ENCODE measurements at regions not wholly inside any gene's neighbourhood (a gene's known extent, or its start where the extent isn't known, plus 50 kb on each side); places are given as distances from the start of the nearest gene placed in this dataset.

DNA sequence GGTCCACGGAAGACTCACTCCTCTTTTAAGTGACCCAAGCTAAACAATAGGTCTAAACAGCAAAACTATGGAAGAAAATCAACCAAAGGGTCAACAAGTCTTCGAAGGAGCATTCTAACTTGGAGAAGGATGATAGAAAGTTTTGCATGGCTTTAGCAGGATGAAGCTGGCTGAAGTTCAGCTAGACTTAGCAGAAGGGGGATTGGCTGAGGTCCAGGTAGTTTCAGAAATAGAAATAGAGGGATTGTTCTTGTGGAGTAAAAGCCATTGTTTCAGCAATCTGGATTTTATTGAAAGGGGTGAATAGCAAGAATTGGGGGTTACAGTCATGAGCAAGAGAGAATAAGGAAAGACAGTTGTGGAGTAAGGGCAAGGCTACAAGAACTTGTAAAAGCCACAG lies 84.7 kb upstream of the TSPAN8 start:
- H3K4me3 ChIP-seq (replicated peaks in 1 of 2; ENCODE audit: low read depth in 1 of 2, low read length in 2 of 2): no peak overlapping the region
- no peak overlapping the region for H3K9ac ChIP-seq (ENCODE audit: low read length)
- BruUV-seq (replicated peaks): no TSS peak
- H3K4me2 ChIP-seq (ENCODE audit: low read length): no peak overlapping the region
- H3K4me1 ChIP-seq (ENCODE audit: control insufficient read depth in 1 of 2, insufficient read depth in 2 of 2, low read length in 2 of 2): no peaks in the 10 kb centered on the region
- no peaks in the 10 kb centered on the region for H4K20me1 ChIP-seq (ENCODE audit: insufficient read depth)
- H3K27ac ChIP-seq (ENCODE audit: low read depth, low read length): no peak overlapping the region
- RAD21 ChIA-PET (ENCODE audit: low non-redundant PET in 1 of 2, low total read pairs in 2 of 2, uncharacterized antibody in 2 of 2, unreplicated experiment in 2 of 2): no interaction called here
- no peak overlapping the region for H2AFZ ChIP-seq (ENCODE audit: low read depth, low read length, poor library complexity, severe bottlenecking)
- 0 out of 2 replicates have a peak, but pooled peaks cover 4% of the 10 kb centered on the region for H3K9me2 ChIP-seq (ENCODE audit: insufficient read depth)
- H3K9me3 ChIP-seq (ENCODE audit: control insufficient read depth in 1 of 2, insufficient read depth in 1 of 2, low read depth in 1 of 2, low read length in 2 of 2): no peaks in the 10 kb centered on the region
- H3K27me3 ChIP-seq (ENCODE audit: insufficient read depth, low read length): no peaks in the 10 kb centered on the region
- H3K36me3 ChIP-seq (ENCODE audit: control insufficient read depth in 1 of 2, insufficient read depth in 2 of 2, low read length in 2 of 2): no peaks in the 10 kb centered on the region
- CTCF ChIA-PET: no interaction called here
- POLR2A ChIA-PET: no interaction called here
- DNase-seq (ENCODE audit: low read depth, low spot score) (no peak), ATAC-seq (no peak)
- H3K79me2 ChIP-seq (ENCODE audit: insufficient read depth, low read length): no peaks in the 10 kb centered on the region
- TF ChIP-seq MAX (IDR thresholded peaks at IDR 0.05) (no peak), CBX3 (IDR thresholded peaks at IDR 0.05; ENCODE audit: low read depth) (no peak), SP1 (IDR thresholded peaks at IDR 0.05; ENCODE audit: low read depth) (no peak), RAD21 (IDR thresholded peaks at IDR 0.05; ENCODE audit: low read depth) (no peak), JUND (IDR thresholded peaks at IDR 0.05) (no peak), ATF3 (IDR thresholded peaks at IDR 0.05) (no peak), ELF1 (IDR thresholded peaks at IDR 0.05; ENCODE audit: borderline replicate concordance, low read depth) (no peak), POLR2A (IDR thresholded peaks at IDR 0.05; ENCODE audit: borderline replicate concordance, extremely low read depth, insufficient read depth, insufficient read length) (no peak), CEBPB (IDR thresholded peaks at IDR 0.05; ENCODE audit: low read depth) (no peak), POLR2AphosphoS5 (IDR thresholded peaks at IDR 0.05; ENCODE audit: low read depth, low read length) (no peak), FOSL1 (IDR thresholded peaks at IDR 0.05; ENCODE audit: low read depth) (no peak), TCF7L2 (IDR thresholded peaks at IDR 0.05; ENCODE audit: borderline replicate concordance, extremely low read depth, insufficient read depth, insufficient read length) (no peak), EZH2 (IDR thresholded peaks at IDR 0.05) (no peak), EGR1 (IDR thresholded peaks at IDR 0.05; ENCODE audit: low read depth) (no peak), EZH2phosphoT487 (IDR thresholded peaks at IDR 0.05; ENCODE audit: borderline replicate concordance) (no peak), ZFX (IDR thresholded peaks at IDR 0.05) (no peak)
- TF ChIP-seq, protein P1, sequence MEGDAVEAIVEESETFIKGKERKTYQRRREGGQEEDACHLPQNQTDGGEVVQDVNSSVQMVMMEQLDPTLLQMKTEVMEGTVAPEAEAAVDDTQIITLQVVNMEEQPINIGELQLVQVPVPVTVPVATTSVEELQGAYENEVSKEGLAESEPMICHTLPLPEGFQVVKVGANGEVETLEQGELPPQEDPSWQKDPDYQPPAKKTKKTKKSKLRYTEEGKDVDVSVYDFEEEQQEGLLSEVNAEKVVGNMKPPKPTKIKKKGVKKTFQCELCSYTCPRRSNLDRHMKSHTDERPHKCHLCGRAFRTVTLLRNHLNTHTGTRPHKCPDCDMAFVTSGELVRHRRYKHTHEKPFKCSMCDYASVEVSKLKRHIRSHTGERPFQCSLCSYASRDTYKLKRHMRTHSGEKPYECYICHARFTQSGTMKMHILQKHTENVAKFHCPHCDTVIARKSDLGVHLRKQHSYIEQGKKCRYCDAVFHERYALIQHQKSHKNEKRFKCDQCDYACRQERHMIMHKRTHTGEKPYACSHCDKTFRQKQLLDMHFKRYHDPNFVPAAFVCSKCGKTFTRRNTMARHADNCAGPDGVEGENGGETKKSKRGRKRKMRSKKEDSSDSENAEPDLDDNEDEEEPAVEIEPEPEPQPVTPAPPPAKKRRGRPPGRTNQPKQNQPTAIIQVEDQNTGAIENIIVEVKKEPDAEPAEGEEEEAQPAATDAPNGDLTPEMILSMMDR (IDR thresholded peaks at IDR 0.05 in 2 of 3, conservative IDR thresholded peaks at IDR 0.05 in 1 of 3; ENCODE audit: borderline replicate concordance in 1 of 3, insufficient read depth in 1 of 3, low read depth in 2 of 3, low read length in 2 of 3): no peak
- TF ChIP-seq, protein P2, sequence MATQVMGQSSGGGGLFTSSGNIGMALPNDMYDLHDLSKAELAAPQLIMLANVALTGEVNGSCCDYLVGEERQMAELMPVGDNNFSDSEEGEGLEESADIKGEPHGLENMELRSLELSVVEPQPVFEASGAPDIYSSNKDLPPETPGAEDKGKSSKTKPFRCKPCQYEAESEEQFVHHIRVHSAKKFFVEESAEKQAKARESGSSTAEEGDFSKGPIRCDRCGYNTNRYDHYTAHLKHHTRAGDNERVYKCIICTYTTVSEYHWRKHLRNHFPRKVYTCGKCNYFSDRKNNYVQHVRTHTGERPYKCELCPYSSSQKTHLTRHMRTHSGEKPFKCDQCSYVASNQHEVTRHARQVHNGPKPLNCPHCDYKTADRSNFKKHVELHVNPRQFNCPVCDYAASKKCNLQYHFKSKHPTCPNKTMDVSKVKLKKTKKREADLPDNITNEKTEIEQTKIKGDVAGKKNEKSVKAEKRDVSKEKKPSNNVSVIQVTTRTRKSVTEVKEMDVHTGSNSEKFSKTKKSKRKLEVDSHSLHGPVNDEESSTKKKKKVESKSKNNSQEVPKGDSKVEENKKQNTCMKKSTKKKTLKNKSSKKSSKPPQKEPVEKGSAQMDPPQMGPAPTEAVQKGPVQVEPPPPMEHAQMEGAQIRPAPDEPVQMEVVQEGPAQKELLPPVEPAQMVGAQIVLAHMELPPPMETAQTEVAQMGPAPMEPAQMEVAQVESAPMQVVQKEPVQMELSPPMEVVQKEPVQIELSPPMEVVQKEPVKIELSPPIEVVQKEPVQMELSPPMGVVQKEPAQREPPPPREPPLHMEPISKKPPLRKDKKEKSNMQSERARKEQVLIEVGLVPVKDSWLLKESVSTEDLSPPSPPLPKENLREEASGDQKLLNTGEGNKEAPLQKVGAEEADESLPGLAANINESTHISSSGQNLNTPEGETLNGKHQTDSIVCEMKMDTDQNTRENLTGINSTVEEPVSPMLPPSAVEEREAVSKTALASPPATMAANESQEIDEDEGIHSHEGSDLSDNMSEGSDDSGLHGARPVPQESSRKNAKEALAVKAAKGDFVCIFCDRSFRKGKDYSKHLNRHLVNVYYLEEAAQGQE (IDR thresholded peaks at IDR 0.05; ENCODE audit: low read depth): no peak
- TF ChIP-seq, protein P3, sequence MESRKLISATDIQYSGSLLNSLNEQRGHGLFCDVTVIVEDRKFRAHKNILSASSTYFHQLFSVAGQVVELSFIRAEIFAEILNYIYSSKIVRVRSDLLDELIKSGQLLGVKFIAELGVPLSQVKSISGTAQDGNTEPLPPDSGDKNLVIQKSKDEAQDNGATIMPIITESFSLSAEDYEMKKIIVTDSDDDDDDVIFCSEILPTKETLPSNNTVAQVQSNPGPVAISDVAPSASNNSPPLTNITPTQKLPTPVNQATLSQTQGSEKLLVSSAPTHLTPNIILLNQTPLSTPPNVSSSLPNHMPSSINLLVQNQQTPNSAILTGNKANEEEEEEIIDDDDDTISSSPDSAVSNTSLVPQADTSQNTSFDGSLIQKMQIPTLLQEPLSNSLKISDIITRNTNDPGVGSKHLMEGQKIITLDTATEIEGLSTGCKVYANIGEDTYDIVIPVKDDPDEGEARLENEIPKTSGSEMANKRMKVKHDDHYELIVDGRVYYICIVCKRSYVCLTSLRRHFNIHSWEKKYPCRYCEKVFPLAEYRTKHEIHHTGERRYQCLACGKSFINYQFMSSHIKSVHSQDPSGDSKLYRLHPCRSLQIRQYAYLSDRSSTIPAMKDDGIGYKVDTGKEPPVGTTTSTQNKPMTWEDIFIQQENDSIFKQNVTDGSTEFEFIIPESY (IDR thresholded peaks at IDR 0.05; ENCODE audit: extremely low read depth, insufficient replicate concordance, low read length): no peak
- intact Hi-C loops (cut with micrococcal nuclease): no loop called here

All from HCT116 (cell line).